ENCODE measurements at regions not wholly inside any gene's neighbourhood (a gene's known extent, or its start where the extent isn't known, plus 50 kb on each side); places are given as distances from the start of the nearest gene placed in this dataset.

GRCh38 chr9:16158093-16158492 is 605.2 kb downstream of the CCDC171 start:
- H3K27ac ChIP-seq = no peak overlapping the region
- no peak for TF ChIP-seq ZFX (IDR thresholded peaks at IDR 0.05)
- no peak for TF ChIP-seq CTCF (conservative IDR thresholded peaks at IDR 0.05)

- no peak overlapping the region for H3K27ac ChIP-seq
- TF ChIP-seq ZFX (IDR thresholded peaks at IDR 0.05) = no peak
- TF ChIP-seq CTCF (conservative IDR thresholded peaks at IDR 0.05) = no peak
Measured at GRCh38 chr9:16161483-16161882, 608.6 kb downstream of the CCDC171 start.

GRCh38 chr9:16170119-16170518 is 617.3 kb downstream of the CCDC171 start:
- H3K27ac ChIP-seq = no peak overlapping the region
- no peak for TF ChIP-seq CTCF (conservative IDR thresholded peaks at IDR 0.05)
- no peak for TF ChIP-seq ZFX (IDR thresholded peaks at IDR 0.05)

GRCh38 chr9:16171911-16172310 is 619.1 kb downstream of the CCDC171 start:
- no peak overlapping the region for H3K27ac ChIP-seq
- no peak for TF ChIP-seq CTCF (conservative IDR thresholded peaks at IDR 0.05)
- TF ChIP-seq ZFX (IDR thresholded peaks at IDR 0.05) = no peak

GRCh38 chr9:16172796-16173195 is 620.0 kb downstream of the CCDC171 start:
- H3K27ac ChIP-seq = no peak overlapping the region
- TF ChIP-seq CTCF (conservative IDR thresholded peaks at IDR 0.05) (no peak), ZFX (IDR thresholded peaks at IDR 0.05) (no peak)

- H3K27ac ChIP-seq = no peak overlapping the region
- TF ChIP-seq ZFX (IDR thresholded peaks at IDR 0.05) (no peak), CTCF (conservative IDR thresholded peaks at IDR 0.05) (no peak)
Measured at GRCh38 chr9:16174915-16175314, 622.1 kb downstream of the CCDC171 start.

GRCh38 chr9:16175461-16175860 is 622.6 kb downstream of the CCDC171 start:
- TF ChIP-seq CTCF (conservative IDR thresholded peaks at IDR 0.05) (no peak), ZFX (IDR thresholded peaks at IDR 0.05) (no peak)
- H3K27ac ChIP-seq = no peak overlapping the region
